ENCODE measurements at regions not wholly inside any gene's neighbourhood (a gene's known extent, or its start where the extent isn't known, plus 50 kb on each side); places are given as distances from the start of the nearest gene placed in this dataset.

DNA sequence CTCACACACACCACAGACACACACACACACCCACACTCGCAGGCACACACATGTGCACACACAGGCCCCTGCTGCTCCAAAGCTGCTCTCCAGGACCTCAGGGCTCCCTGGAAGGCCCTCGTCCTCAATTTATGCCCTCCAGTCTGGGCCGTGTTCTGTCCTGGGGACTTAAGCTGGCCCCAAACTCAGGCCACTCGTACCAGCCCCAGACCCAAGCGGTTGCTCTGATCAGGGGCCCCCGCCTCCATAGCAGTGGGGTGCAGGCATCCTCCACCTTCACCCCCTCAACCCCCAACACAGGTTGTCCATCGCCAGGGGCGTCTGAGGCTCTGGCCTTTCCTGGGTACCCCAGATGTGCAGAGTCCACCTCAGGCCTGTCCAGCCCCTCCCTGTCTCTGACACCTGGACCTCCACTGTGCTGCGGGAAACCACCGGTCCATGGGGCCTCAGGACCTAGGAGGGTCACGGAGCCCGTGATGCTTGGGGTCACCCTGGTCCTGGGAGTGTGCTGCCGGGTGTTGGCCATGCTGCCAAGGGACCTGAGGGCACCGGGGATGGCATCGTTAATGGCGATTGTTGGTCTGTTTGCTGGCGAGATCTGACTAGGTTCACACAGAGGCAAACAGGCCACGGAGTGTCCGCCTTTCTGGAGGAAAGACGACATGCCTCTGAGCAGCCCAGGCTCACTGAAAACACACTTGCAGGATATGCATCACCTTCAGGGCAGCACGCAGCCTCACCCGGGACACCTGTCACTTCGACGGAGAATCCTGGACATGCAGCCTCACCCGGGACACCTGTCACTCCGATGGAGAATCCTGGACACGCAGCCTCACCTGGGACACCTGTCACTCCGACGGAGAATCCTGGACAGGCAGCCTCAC lies 155.6 kb downstream of the NDUFA10 start:
- H3K27me3 ChIP-seq (ENCODE audit: insufficient read depth, poor library complexity, severe bottlenecking): no peaks in the 10 kb centered on the region
- no peak for DNase-seq (ENCODE audit: low read depth in 1 of 2, low spot score in 1 of 2)
- TF ChIP-seq POLR2AphosphoS5 (IDR thresholded peaks at IDR 0.05; ENCODE audit: low read depth) (no peak), GABPA (IDR thresholded peaks at IDR 0.05; ENCODE audit: low read depth) (no peak), SPI1 (IDR thresholded peaks at IDR 0.05; ENCODE audit: borderline replicate concordance, low read depth) (no peak)
- TF ChIP-seq, protein P1, sequence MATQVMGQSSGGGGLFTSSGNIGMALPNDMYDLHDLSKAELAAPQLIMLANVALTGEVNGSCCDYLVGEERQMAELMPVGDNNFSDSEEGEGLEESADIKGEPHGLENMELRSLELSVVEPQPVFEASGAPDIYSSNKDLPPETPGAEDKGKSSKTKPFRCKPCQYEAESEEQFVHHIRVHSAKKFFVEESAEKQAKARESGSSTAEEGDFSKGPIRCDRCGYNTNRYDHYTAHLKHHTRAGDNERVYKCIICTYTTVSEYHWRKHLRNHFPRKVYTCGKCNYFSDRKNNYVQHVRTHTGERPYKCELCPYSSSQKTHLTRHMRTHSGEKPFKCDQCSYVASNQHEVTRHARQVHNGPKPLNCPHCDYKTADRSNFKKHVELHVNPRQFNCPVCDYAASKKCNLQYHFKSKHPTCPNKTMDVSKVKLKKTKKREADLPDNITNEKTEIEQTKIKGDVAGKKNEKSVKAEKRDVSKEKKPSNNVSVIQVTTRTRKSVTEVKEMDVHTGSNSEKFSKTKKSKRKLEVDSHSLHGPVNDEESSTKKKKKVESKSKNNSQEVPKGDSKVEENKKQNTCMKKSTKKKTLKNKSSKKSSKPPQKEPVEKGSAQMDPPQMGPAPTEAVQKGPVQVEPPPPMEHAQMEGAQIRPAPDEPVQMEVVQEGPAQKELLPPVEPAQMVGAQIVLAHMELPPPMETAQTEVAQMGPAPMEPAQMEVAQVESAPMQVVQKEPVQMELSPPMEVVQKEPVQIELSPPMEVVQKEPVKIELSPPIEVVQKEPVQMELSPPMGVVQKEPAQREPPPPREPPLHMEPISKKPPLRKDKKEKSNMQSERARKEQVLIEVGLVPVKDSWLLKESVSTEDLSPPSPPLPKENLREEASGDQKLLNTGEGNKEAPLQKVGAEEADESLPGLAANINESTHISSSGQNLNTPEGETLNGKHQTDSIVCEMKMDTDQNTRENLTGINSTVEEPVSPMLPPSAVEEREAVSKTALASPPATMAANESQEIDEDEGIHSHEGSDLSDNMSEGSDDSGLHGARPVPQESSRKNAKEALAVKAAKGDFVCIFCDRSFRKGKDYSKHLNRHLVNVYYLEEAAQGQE (IDR thresholded peaks at IDR 0.05; ENCODE audit: insufficient replicate concordance, low read depth): no peak
- TF ChIP-seq, protein P2, sequence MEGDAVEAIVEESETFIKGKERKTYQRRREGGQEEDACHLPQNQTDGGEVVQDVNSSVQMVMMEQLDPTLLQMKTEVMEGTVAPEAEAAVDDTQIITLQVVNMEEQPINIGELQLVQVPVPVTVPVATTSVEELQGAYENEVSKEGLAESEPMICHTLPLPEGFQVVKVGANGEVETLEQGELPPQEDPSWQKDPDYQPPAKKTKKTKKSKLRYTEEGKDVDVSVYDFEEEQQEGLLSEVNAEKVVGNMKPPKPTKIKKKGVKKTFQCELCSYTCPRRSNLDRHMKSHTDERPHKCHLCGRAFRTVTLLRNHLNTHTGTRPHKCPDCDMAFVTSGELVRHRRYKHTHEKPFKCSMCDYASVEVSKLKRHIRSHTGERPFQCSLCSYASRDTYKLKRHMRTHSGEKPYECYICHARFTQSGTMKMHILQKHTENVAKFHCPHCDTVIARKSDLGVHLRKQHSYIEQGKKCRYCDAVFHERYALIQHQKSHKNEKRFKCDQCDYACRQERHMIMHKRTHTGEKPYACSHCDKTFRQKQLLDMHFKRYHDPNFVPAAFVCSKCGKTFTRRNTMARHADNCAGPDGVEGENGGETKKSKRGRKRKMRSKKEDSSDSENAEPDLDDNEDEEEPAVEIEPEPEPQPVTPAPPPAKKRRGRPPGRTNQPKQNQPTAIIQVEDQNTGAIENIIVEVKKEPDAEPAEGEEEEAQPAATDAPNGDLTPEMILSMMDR (IDR thresholded peaks at IDR 0.05; ENCODE audit: insufficient read depth, low read length): no peak
- no peak overlapping the region for H3K27ac ChIP-seq (replicated peaks)
- H3K4me3 ChIP-seq (replicated peaks; ENCODE audit: insufficient read depth, low read length): no peak overlapping the region

DNA sequence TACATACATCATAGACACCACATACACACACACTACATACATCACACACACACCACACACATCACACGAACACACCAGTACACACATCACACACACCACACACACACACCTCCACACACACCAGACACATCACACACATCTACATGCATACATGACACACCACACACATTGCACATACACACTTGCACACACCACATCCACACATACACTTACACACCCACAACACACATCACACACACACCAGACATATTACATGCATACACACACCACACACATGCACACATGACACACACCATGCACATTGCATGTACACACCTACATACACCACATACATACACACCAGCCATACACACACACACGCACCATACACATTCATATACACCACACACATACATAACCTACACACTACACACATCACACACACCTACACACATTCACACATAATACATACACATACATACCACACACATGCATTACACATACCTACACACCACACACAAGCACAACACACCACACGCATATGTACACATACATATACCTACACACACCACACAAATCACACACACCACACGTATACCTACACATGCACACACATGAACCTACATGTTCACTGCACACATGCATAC lies 156.5 kb downstream of the NDUFA10 start:
- Histone ChIP-seq H3K4me3 (replicated peaks; ENCODE audit: insufficient read depth, low read length) (no peak overlapping the region), H3K27me3 (ENCODE audit: insufficient read depth, poor library complexity, severe bottlenecking) (no peaks in the 10 kb centered on the region), H3K27ac (replicated peaks) (no peak overlapping the region)
- TF ChIP-seq, protein P2 (IDR thresholded peaks at IDR 0.05; ENCODE audit: insufficient read depth, low read length): no peak
- TF ChIP-seq POLR2AphosphoS5 (IDR thresholded peaks at IDR 0.05; ENCODE audit: low read depth): no peak
- no peak for TF ChIP-seq SPI1 (IDR thresholded peaks at IDR 0.05; ENCODE audit: borderline replicate concordance, low read depth)
- TF ChIP-seq, protein P1 (IDR thresholded peaks at IDR 0.05; ENCODE audit: insufficient replicate concordance, low read depth): no peak
- no peak for TF ChIP-seq GABPA (IDR thresholded peaks at IDR 0.05; ENCODE audit: low read depth)
- DNase-seq (ENCODE audit: low read depth in 1 of 2, low spot score in 1 of 2): no peak

DNA sequence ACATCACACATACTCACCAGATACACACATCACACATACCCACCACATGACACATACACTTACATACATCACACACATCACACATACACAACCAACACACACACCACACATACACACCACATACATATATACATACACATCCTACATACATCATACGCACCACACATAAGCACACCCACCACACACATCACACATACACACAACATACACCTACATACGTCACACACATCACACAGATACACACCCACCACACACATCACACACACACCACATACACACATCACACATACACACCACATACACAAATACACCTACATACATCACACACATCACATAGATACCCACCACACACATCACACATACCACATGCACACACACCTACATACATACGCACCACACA lies 158.4 kb downstream of the NDUFA10 start:
- H3K4me3 ChIP-seq (replicated peaks; ENCODE audit: insufficient read depth, low read length): no peak overlapping the region
- TF ChIP-seq POLR2AphosphoS5 (IDR thresholded peaks at IDR 0.05; ENCODE audit: low read depth) (no peak), SPI1 (IDR thresholded peaks at IDR 0.05; ENCODE audit: borderline replicate concordance, low read depth) (no peak), GABPA (IDR thresholded peaks at IDR 0.05; ENCODE audit: low read depth) (no peak)
- TF ChIP-seq, protein P1 (IDR thresholded peaks at IDR 0.05; ENCODE audit: insufficient replicate concordance, low read depth): no peak
- TF ChIP-seq, protein P2 (IDR thresholded peaks at IDR 0.05; ENCODE audit: insufficient read depth, low read length): no peak
- DNase-seq (ENCODE audit: low read depth in 1 of 2, low spot score in 1 of 2): no peak
- no peaks in the 10 kb centered on the region for H3K27me3 ChIP-seq (ENCODE audit: insufficient read depth, poor library complexity, severe bottlenecking)
- no peak overlapping the region for H3K27ac ChIP-seq (replicated peaks)
